Neural cell (in vitro differentiated cells): ENCODE measurements at regions not wholly inside any gene's neighbourhood (a gene's known extent, or its start where the extent isn't known, plus 50 kb on each side); places are given as distances from the start of the nearest gene placed in this dataset.

Experiments used
- H2AFZ ChIP-seq: fragments of 200-600, 300-800 bp; sonication (generic), shearing (Covaris generic); 2 replicates; pipeline ENCODE4 v1.6.0; 2014; ENCODE audit warnings: low read depth, mild to moderate bottlenecking, antibody characterized with exemption, low read length, moderate library complexity
- H3F3A ChIP-seq: fragments of 200-600 bp; shearing (Covaris generic); 2 replicates; pipeline ENCODE4 v1.6.1; 2016; ENCODE audit warnings: mild to moderate bottlenecking, moderate library complexity, mixed read lengths, antibody characterized with exemption, low read length; ENCODE audit not compliant: insufficient read depth, poor library complexity, severe bottlenecking
- H3K27ac ChIP-seq: fragments of 200-600, 300-800 bp; sonication (generic), shearing (Covaris generic); 2 replicates; pipeline ENCODE4 v1.5.1; 2014; ENCODE audit warnings: mild to moderate bottlenecking, low read length, moderate library complexity
- H3K27me3 ChIP-seq: fragments of 300-800, 200-600 bp; sonication (generic), shearing (Covaris generic); 2 replicates; pipeline ENCODE4 v1.6.0; 2014; ENCODE audit warnings: mild to moderate bottlenecking, low read depth, low read length, moderate library complexity; ENCODE audit not compliant: insufficient read depth
- H3K36me3 ChIP-seq: fragments of 300-800, 200-600 bp; sonication (generic), shearing (Covaris generic); 2 replicates; pipeline ENCODE4 v1.5.1; 2014; ENCODE audit warnings: mild to moderate bottlenecking, antibody characterized with exemption, low read length, moderate library complexity; ENCODE audit not compliant: insufficient read depth
- H3K4me2 ChIP-seq: fragments of 300-800, 200-600 bp; sonication (generic), shearing (Covaris generic); 2 replicates; pipeline ENCODE4 v1.6.0; 2014; ENCODE audit warnings: mild to moderate bottlenecking, low read length
- H3K4me3 ChIP-seq: fragments of 300-800, 200-600 bp; sonication (generic), shearing (Covaris generic); 2 replicates; pipeline ENCODE4 v1.5.1; 2014; ENCODE audit warnings: mild to moderate bottlenecking, low read length, moderate library complexity
- H3K79me2 ChIP-seq: fragments of 200-600 bp; shearing (Covaris generic); replicated peaks from 2 replicates; pipeline ENCODE4 v1.6.0; 2014; ENCODE audit warnings: mild to moderate bottlenecking, low read length, moderate library complexity; ENCODE audit not compliant: insufficient read depth
- H3K9ac ChIP-seq: fragments of 300-800, 200-600 bp; sonication (generic), shearing (Covaris generic); 2 replicates; pipeline ENCODE4 v1.6.1; 2016; ENCODE audit warnings: mild to moderate bottlenecking, low read length, mixed read lengths
- H3K9me2 ChIP-seq: fragments of 200-600 bp; shearing (Covaris generic); 2 replicates; pipeline ENCODE4 v1.6.1; 2016; ENCODE audit warnings: mild to moderate bottlenecking, low read length, mixed read lengths; ENCODE audit not compliant: insufficient read depth
- H3K9me3 ChIP-seq: fragments of 200-600, 300-800 bp; sonication (generic), shearing (Covaris generic); 2 replicates; pipeline ENCODE4 v1.6.1; 2016; ENCODE audit warnings: mild to moderate bottlenecking, mixed run types, low read length, moderate library complexity, mixed read lengths
- H4K20me1 ChIP-seq: fragments of 200-600 bp; shearing (Covaris generic); 2 replicates; pipeline ENCODE4 v1.6.1; 2016; ENCODE audit warnings: mild to moderate bottlenecking, mixed run types; ENCODE audit not compliant: insufficient read depth
- EP300 ChIP-seq: fragments of 450-650 bp; conservative IDR thresholded peaks from 2 replicates; pipeline ENCODE4 v1.6.1; 2014; ENCODE audit warnings: antibody characterized with exemption, mild to moderate bottlenecking, moderate library complexity; ENCODE audit not compliant: poor library complexity, severe bottlenecking
- EZH2 ChIP-seq: fragments of 200-600, 300-800 bp; shearing (Covaris generic), sonication (generic); IDR thresholded peaks from 2 replicates; pipeline ENCODE4 v1.6.1; 2014; ENCODE audit warnings: antibody characterized with exemption, low read length, borderline replicate concordance, mild to moderate bottlenecking; ENCODE audit not compliant: insufficient read depth, poor library complexity, severe bottlenecking
- MXI1 ChIP-seq: fragments of 450-650 bp; conservative IDR thresholded peaks from 2 replicates; pipeline ENCODE4 v1.6.1; 2014; ENCODE audit warnings: antibody characterized with exemption, mild to moderate bottlenecking; ENCODE audit not compliant: poor library complexity, severe bottlenecking
- POLR2AphosphoS5 ChIP-seq: IDR thresholded peaks from 2 replicates; pipeline ENCODE4 v1.6.1; 2012
- RAD21 ChIP-seq: fragments of 450-650 bp; conservative IDR thresholded peaks from 2 replicates; pipeline ENCODE4 v1.6.1; 2014; ENCODE audit warnings: antibody characterized with exemption, mild to moderate bottlenecking, moderate library complexity
- REST ChIP-seq: IDR thresholded peaks from 2 replicates; pipeline ENCODE4 v1.6.1; 2012; ENCODE audit warnings: borderline replicate concordance
- SMC3 ChIP-seq: fragments of 450-650 bp; conservative IDR thresholded peaks from 2 replicates; pipeline ENCODE4 v1.6.1; 2014; ENCODE audit warnings: antibody characterized with exemption, mild to moderate bottlenecking, moderate library complexity; ENCODE audit not compliant: poor library complexity
- TAF1 ChIP-seq: IDR thresholded peaks from 2 replicates; pipeline ENCODE4 v1.6.1; 2012; ENCODE audit warnings: low read depth
- TF ChIP-seq, protein P1 (sequence below): fragments of 450-650 bp; IDR thresholded peaks from 2 replicates; pipeline ENCODE4 v1.5.1; 2014; ENCODE audit warnings: antibody characterized with exemption, mild to moderate bottlenecking, moderate library complexity; ENCODE audit not compliant: poor library complexity, severe bottlenecking

DNA sequence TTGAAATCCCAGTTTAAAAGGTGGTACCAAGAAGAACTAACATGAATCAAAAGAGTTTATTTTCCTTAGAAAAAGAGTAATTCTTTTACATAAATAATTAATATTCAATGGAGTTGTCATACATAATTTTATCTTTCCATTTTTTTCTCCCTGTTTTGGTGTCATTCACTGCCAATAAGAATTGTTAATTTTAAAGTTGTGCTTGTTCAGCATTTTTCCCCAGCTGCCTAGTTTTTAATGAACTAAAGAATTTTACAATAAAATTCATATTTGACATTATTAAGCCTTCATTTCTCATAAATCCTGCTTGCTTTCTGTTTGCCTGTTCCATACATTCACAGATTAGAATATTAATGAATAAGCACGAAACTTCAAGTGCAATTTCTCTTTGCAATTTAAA is 393.6 kb downstream of the GRXCR1 start:
- no peak overlapping the region for H3K4me2 ChIP-seq
- TF ChIP-seq EP300 (no peak), POLR2AphosphoS5 (no peak), TAF1 (no peak), RAD21 (no peak), EZH2 (no peak), MXI1 (no peak), SMC3 (no peak), REST (no peak)
- TF ChIP-seq, protein P1, sequence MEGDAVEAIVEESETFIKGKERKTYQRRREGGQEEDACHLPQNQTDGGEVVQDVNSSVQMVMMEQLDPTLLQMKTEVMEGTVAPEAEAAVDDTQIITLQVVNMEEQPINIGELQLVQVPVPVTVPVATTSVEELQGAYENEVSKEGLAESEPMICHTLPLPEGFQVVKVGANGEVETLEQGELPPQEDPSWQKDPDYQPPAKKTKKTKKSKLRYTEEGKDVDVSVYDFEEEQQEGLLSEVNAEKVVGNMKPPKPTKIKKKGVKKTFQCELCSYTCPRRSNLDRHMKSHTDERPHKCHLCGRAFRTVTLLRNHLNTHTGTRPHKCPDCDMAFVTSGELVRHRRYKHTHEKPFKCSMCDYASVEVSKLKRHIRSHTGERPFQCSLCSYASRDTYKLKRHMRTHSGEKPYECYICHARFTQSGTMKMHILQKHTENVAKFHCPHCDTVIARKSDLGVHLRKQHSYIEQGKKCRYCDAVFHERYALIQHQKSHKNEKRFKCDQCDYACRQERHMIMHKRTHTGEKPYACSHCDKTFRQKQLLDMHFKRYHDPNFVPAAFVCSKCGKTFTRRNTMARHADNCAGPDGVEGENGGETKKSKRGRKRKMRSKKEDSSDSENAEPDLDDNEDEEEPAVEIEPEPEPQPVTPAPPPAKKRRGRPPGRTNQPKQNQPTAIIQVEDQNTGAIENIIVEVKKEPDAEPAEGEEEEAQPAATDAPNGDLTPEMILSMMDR: no peak
- no peaks in the 10 kb centered on the region for H4K20me1 ChIP-seq

GRCh38 chr4:43296946-43297528 is 404.5 kb downstream of the GRXCR1 start:
- Histone ChIP-seq H3K27me3 (no peaks in the 10 kb centered on the region), H3K36me3 (no peaks in the 10 kb centered on the region), H3K4me3 (no peak overlapping the region), H4K20me1 (no peaks in the 10 kb centered on the region), H3F3A (no peaks in the 10 kb centered on the region), H3K4me2 (no peak overlapping the region), H3K9me3 (no peaks in the 10 kb centered on the region), H3K79me2 (no peaks in the 10 kb centered on the region), H2AFZ (no peak overlapping the region), H3K9me2 (no peaks in the 10 kb centered on the region), H3K27ac (no peak overlapping the region), H3K9ac (no peak overlapping the region)
- no peak for TF ChIP-seq RAD21
- TF ChIP-seq MXI1: no peak
- TF ChIP-seq POLR2AphosphoS5: no peak

More for the DNA sequence above, 393.6 kb downstream of the GRXCR1 start:
- Histone ChIP-seq H2AFZ (no peak overlapping the region), H3K79me2 (no peaks in the 10 kb centered on the region), H3K27ac (no peak overlapping the region), H3K9ac (no peak overlapping the region), H3K9me3 (no peaks in the 10 kb centered on the region), H3K27me3 (no peaks in the 10 kb centered on the region), H3F3A (no peaks in the 10 kb centered on the region), H3K36me3 (no peaks in the 10 kb centered on the region), H3K9me2 (no peaks in the 10 kb centered on the region), H3K4me3 (no peak overlapping the region)
